ENCODE measurements at regions not wholly inside any gene's neighbourhood (a gene's known extent, or its start where the extent isn't known, plus 50 kb on each side); places are given as distances from the start of the nearest gene placed in this dataset.

DNA sequence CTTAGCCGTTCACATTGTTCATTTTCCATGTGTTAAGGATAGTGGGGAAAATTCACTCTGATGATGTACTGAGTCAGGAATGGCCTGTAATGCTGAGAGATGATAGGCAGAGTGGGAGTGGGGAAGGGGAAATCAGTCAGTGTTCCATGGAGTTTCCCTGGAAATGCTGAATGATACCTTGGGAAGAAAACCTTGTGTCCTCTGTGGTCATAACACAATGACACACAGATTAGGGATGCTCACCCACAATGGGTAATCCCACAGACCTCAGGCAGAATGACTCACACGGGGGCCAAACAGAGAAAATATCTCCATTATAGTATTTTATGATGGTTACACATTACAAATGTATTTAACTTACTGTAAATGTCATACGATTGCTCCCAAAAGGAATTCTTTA is 118.0 kb downstream of the SNX19 start:
- no peaks in the 10 kb centered on the region for H3K9me3 ChIP-seq
- TF ChIP-seq, protein P1, sequence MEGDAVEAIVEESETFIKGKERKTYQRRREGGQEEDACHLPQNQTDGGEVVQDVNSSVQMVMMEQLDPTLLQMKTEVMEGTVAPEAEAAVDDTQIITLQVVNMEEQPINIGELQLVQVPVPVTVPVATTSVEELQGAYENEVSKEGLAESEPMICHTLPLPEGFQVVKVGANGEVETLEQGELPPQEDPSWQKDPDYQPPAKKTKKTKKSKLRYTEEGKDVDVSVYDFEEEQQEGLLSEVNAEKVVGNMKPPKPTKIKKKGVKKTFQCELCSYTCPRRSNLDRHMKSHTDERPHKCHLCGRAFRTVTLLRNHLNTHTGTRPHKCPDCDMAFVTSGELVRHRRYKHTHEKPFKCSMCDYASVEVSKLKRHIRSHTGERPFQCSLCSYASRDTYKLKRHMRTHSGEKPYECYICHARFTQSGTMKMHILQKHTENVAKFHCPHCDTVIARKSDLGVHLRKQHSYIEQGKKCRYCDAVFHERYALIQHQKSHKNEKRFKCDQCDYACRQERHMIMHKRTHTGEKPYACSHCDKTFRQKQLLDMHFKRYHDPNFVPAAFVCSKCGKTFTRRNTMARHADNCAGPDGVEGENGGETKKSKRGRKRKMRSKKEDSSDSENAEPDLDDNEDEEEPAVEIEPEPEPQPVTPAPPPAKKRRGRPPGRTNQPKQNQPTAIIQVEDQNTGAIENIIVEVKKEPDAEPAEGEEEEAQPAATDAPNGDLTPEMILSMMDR (IDR thresholded peaks at IDR 0.05): no peak
- TF ChIP-seq EP300 (IDR thresholded peaks at IDR 0.05; ENCODE audit: low read depth) (no peak), POLR2A (IDR thresholded peaks at IDR 0.05) (no peak), POLR2AphosphoS5 (IDR thresholded peaks at IDR 0.05) (no peak)
- no peaks in the 10 kb centered on the region for H3K4me1 ChIP-seq
- intact Hi-C loops (cut with DNase I; ENCODE audit: low total_unique reads): loop anchor here (2.0 kb wide), 1 partner anchor 27 kb away; no protein-coding TSS in a partner anchor
- WGBS, 2 donors (ENCODE audit: low coverage in 1 of 2): 80 to 86% methylated on average over 3 of the region's 3 CpGs
- no peak overlapping the region for H3K27ac ChIP-seq
- in situ Hi-C loops (cut with MboI; ENCODE audit: low pct_ligation_motif_present in 1 of 4, low pct_unique_long_range_greater_than_20kb in 1 of 4, low sequenced_read_pairs in 3 of 4): no loop called here
- no peaks in the 10 kb centered on the region for H3K36me3 ChIP-seq
- DNase-seq: no peak
- no peaks in the 10 kb centered on the region for H3K27me3 ChIP-seq
- no peak overlapping the region for H3K4me3 ChIP-seq

DNA sequence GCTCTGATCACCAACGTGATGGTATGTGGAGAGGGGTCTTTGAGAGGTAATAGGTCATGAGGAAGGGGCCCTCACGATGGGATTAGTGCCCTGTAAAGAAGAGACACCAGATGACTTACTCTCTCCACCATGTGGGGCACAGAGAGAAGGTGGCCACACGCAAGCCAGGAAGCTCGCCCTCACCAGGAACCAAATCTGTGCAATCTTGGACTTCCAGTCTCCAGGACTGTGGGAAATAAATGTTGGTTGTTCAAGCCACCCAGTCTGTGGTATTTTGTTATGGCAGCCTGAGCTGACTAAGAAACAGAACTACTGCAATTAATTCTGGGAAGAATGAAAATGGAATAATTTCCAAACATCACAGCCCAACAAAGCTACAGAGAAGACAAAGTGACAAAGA is 117.5 kb downstream of the SNX19 start:
- in situ Hi-C loops (cut with MboI; ENCODE audit: low pct_ligation_motif_present in 1 of 4, low pct_unique_long_range_greater_than_20kb in 1 of 4, low sequenced_read_pairs in 3 of 4): no loop called here
- Histone ChIP-seq H3K9me3 (no peaks in the 10 kb centered on the region), H3K27ac (no peak overlapping the region), H3K4me1 (no peaks in the 10 kb centered on the region), H3K36me3 (no peaks in the 10 kb centered on the region), H3K27me3 (no peaks in the 10 kb centered on the region), H3K4me3 (no peak overlapping the region)
- intact Hi-C loops (cut with DNase I; ENCODE audit: low total_unique reads): loop anchor here (2.0 kb wide), 1 partner anchor 28 kb away; no protein-coding TSS in a partner anchor
- TF ChIP-seq POLR2AphosphoS5 (IDR thresholded peaks at IDR 0.05) (no peak), EP300 (IDR thresholded peaks at IDR 0.05; ENCODE audit: low read depth) (no peak), POLR2A (IDR thresholded peaks at IDR 0.05) (no peak)
- TF ChIP-seq, protein P1 (IDR thresholded peaks at IDR 0.05): no peak
- DNase-seq: no peak
- 83 to 87% methylated on average over 1 to 4 of the region's 4 CpGs for WGBS, 2 donors (ENCODE audit: low coverage in 1 of 2)

DNA sequence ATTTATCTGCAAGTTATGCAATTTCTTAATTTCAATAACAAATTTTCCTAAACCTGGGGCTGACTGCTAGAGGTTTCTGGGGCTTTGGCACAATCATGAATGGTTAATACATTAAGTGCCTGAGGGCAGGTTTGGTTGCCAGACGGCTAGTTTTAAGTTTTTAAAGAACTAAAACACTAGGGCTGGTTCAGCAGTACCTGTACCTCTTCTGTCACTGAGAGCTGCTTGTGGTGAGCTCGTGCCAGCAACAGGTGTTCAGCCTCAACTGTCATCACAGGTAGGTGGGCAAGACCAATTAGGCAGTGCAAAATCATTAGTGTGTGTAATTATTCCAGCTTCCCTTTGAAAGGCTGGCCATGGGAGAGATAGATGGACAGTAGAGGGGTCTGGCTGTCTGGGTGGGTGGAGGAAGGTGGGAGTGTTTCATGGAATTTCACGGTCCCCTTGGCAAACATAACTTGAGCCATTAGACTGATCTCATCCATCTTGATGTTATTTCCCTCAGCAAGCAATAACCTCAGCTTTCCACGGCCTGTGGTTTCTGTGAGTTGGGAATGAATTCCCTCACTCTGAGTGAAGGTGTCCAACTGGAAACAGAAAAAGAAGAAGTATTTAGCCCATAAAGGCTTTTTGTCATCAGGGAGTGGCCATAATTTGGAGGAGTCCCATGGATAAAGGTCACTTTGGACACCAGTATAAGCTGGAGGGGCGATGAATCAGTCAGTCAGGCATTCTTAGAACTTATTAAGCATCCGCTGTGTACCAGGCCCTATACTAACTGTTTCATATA is 114.8 kb downstream of the SNX19 start:
- intact Hi-C loops (cut with DNase I; ENCODE audit: low total_unique reads) (no loop called here), in situ Hi-C loops (cut with MboI; ENCODE audit: low pct_ligation_motif_present in 1 of 4, low pct_unique_long_range_greater_than_20kb in 1 of 4, low sequenced_read_pairs in 3 of 4) (no loop called here)
- WGBS, 2 donors (ENCODE audit: low coverage in 1 of 2): 84 to 88% methylated on average over 2 to 6 of the region's 6 CpGs
- Histone ChIP-seq H3K9me3 (no peaks in the 10 kb centered on the region), H3K4me3 (no peak overlapping the region), H3K4me1 (no peaks in the 10 kb centered on the region), H3K27me3 (no peaks in the 10 kb centered on the region), H3K27ac (no peak overlapping the region), H3K36me3 (no peaks in the 10 kb centered on the region)
- no peak for DNase-seq
- no peak for TF ChIP-seq EP300 (IDR thresholded peaks at IDR 0.05; ENCODE audit: low read depth)

DNA sequence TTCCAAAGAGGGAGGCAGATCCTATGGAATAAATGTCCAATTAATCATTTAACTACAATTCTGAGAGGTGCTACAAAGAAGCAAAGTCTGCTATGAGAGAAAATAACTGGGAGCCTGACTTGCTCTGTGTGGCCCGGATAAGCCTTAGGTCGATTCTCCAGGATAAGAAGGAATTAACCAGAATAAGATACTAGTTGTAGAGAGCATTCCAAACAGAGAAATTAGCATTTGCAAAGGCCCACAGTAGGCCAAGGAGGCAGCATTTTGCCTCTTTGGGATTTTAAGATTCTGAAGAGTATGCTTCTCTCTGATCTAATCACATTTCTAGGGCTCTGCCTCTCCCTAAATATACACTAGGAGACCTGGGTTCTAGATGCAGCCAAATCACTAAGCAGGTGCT is 113.7 kb downstream of the SNX19 start:
- no peak overlapping the region for H3K27ac ChIP-seq
- no peak overlapping the region for H3K4me3 ChIP-seq
- no peaks in the 10 kb centered on the region for H3K27me3 ChIP-seq
- in situ Hi-C loops (cut with MboI; ENCODE audit: low pct_ligation_motif_present in 1 of 4, low pct_unique_long_range_greater_than_20kb in 1 of 4, low sequenced_read_pairs in 3 of 4) (no loop called here), intact Hi-C loops (cut with DNase I; ENCODE audit: low total_unique reads) (no loop called here)
- no peaks in the 10 kb centered on the region for H3K36me3 ChIP-seq
- H3K9me3 ChIP-seq: no peaks in the 10 kb centered on the region
- DNase-seq: no peak
- 79 to 80% methylated on average over 2 of the region's 2 CpGs for WGBS, 2 donors (ENCODE audit: low coverage in 1 of 2)
- no peak for TF ChIP-seq EP300 (IDR thresholded peaks at IDR 0.05; ENCODE audit: low read depth)
- no peak for TF ChIP-seq POLR2A (IDR thresholded peaks at IDR 0.05)
- TF ChIP-seq POLR2AphosphoS5 (IDR thresholded peaks at IDR 0.05): no peak
- TF ChIP-seq, protein P1 (IDR thresholded peaks at IDR 0.05): no peak
- H3K4me1 ChIP-seq: no peaks in the 10 kb centered on the region

All from transverse colon (tissue), 4 donors.